Uterus (tissue), 2 donors: ENCODE measurements at regions not wholly inside any gene's neighbourhood (a gene's known extent, or its start where the extent isn't known, plus 50 kb on each side); places are given as distances from the start of the nearest gene placed in this dataset.

Experiments used
- POLR2A ChIP-seq, 2 donors: fragments of 450-650 bp; IDR thresholded peaks; one replicate each; pipeline ENCODE4 v1.6.1; 2016; ENCODE audit warnings: antibody characterized with exemption in 2 of 2, mild to moderate bottlenecking in 1 of 2, moderate library complexity in 1 of 2
- TF ChIP-seq, protein P1 (sequence below), 4 experiments: fragments of 200-600 bp in 2 of 4; fragments of 450-650 bp in 2 of 4; sonication (generic) in 2 of 4; IDR thresholded peaks; one replicate each; pipeline ENCODE4 v1.5.1; 2016 to 2019; ENCODE audit warnings: antibody characterized with exemption in 4 of 4, mild to moderate bottlenecking in 2 of 4, moderate library complexity in 1 of 4

DNA sequence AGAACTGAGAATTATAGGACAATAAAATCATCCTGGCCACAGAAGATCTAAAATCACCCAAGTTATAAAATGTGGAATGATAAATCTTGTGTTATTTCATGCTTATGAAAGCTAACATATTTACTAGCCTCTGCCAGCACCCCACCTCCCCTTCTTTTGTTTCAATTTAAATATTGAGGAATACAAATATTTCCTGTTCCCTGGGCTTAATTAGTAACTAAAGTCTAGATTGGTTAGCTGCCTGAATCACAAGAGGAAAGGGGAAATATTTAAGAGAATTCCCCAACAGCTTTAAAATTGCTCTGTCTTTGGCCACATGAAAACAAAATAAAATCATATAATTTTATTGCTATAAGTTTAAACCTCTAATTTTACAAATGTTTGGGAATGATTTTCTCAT is 287.0 kb downstream of the PRELID2 start:
- TF ChIP-seq, protein P1, sequence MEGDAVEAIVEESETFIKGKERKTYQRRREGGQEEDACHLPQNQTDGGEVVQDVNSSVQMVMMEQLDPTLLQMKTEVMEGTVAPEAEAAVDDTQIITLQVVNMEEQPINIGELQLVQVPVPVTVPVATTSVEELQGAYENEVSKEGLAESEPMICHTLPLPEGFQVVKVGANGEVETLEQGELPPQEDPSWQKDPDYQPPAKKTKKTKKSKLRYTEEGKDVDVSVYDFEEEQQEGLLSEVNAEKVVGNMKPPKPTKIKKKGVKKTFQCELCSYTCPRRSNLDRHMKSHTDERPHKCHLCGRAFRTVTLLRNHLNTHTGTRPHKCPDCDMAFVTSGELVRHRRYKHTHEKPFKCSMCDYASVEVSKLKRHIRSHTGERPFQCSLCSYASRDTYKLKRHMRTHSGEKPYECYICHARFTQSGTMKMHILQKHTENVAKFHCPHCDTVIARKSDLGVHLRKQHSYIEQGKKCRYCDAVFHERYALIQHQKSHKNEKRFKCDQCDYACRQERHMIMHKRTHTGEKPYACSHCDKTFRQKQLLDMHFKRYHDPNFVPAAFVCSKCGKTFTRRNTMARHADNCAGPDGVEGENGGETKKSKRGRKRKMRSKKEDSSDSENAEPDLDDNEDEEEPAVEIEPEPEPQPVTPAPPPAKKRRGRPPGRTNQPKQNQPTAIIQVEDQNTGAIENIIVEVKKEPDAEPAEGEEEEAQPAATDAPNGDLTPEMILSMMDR (IDR thresholded peaks at IDR 0.05) = no peak
- TF ChIP-seq POLR2A (IDR thresholded peaks at IDR 0.05) = no peak
